Neural progenitor cell (in vitro differentiated cells): ENCODE measurements at regions not wholly inside any gene's neighbourhood (a gene's known extent, or its start where the extent isn't known, plus 50 kb on each side); places are given as distances from the start of the nearest gene placed in this dataset.

Experiments
- CTCF ChIP-seq: fragments of 200-600 bp; sonication (generic); IDR thresholded peaks from 2 replicates; pipeline ENCODE4 v1.5.1; 2017; ENCODE audit warnings: antibody characterized with exemption, mild to moderate bottlenecking
- EZH2phosphoT487 ChIP-seq: fragments of 200-600 bp; sonication (generic); IDR thresholded peaks from 2 replicates; pipeline ENCODE4 v1.6.1; 2017; ENCODE audit warnings: antibody characterized with exemption

GRCh38 chr16:5944971-5945370 is 847.4 kb upstream of the EEF2KMT start:
- no peak for TF ChIP-seq CTCF
- no peak for TF ChIP-seq EZH2phosphoT487
